HG02588 (cell line): ENCODE measurements at regions not wholly inside any gene's neighbourhood (a gene's known extent, or its start where the extent isn't known, plus 50 kb on each side); places are given as distances from the start of the nearest gene placed in this dataset.

Source experiments
- ATAC-seq: cut with Tn5 transposase; IDR thresholded peaks from one replicate; pipeline ENCODE4 v1.9.1; 2021; ENCODE audit warnings: mild to moderate bottlenecking, moderate library complexity; ENCODE audit not compliant: unreplicated experiment

GRCh38 chr6:54710456-54710855, 136.1 kb upstream of the FAM83B start:
- ATAC-seq, result no peak

DNA sequence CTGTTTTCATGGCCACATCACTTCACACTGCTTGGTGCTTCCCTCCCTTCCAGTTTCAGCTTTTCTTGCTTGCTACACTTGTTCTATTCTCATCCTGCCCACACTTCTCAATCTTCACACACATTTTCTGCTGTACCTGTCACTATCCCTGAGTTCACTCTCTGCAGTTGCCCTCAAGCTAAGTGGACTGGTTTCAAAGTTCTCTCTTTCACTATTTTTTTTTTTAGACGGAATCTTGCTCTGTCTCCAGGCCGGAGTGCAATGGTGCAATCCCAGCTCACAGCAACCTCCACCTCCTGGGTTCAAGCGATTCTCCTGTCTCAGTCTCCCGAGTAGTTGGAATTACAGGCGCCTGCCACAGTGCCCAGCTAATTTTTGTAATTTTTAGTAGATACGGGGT, 130.6 kb upstream of the FAM83B start:
- no peak for ATAC-seq

- ATAC-seq, result no peak
These were observed 129.7 kb upstream of the FAM83B start for GRCh38 chr6:54716877-54717276.

GRCh38 chr6:54717849-54718455, 128.6 kb upstream of the FAM83B start:
- ATAC-seq, result peak; percentile 80

DNA sequence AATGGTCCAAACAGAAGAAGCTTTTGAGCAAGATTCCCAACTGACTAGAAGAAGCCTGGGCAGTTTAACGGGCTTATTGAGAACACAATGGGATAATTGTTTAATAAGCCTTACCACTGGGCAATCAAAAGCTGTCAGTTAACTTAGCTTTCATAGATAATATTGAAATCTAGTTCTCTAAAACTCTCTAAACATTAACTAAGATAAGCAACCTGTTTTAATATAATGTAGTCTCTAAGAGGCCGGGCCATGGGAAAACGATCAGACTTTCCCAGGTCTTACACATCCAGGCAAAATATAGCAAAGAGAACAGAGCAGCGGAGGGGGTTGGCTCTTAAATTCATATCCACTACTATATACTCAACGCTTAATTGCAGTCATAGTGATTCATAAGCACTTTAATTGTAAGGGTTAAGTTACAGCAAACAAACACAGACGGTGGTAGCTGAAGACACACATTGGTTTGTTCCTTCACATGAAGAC, 128.0 kb upstream of the FAM83B start:
- no peak for ATAC-seq

GRCh38 chr6:54719131-54719530, 127.4 kb upstream of the FAM83B start:
- ATAC-seq, result no peak

GRCh38 chr6:54719633-54720032, 126.9 kb upstream of the FAM83B start:
- no peak for ATAC-seq

DNA sequence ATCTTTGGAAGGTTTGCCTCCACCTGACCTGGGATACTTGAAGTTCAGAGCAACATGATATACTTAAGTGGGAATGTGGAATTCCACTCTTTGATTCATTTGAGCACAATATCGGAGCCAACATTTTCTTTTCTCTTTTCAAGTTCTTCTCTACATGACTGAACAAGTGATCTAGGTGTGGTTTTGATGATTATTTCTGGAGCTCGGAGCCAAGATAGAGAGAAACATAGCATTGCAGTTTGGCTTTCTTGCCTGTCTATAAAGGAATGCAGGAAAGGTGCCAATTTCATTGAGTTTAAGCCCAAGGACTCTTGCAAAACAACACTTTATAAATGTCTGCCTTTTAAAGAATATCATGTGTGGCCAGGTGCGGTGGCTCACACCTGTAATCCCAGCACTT, 124.2 kb upstream of the FAM83B start:
- no peak for ATAC-seq

- ATAC-seq, result no peak
These were observed 116.9 kb upstream of the FAM83B start for GRCh38 chr6:54729716-54730115.

DNA sequence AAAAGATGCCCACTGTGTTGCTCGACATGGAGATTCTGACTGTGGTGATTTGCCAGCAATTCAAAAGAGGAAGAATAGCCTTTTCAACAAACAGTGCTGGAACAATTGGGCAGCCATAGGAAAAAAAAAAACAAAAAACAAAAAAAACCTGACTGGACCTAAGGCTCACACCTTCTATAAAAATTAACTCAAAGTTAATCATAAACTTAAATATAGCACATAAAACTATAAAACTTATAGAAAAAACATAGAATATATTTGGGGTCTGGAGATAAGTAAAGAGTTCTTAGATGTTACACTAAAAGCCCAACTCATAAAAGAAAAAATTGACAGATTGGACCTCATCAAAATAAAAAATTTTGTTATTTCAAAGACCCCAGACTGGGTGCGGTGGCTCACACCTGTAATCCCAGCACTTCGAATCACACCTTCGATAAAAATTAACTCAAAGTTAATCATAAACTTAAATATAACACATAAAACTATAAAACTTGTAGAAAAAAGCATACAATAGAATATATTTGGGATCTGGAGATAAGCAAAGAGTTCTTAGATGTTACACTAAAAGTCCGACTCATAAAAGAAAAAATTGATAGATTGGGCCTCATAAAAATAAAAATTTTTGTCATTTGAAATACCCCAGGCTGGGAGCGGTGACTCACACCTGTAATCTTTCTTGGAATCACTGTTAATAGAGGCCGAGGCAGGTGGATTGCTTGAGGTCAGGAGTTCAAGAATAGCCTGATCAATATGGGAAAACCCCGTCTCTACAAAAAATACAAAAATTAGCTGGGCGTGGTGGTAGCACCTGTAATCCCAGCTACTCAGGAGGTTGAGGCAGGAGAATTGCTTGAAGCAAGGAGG, 115.6 kb upstream of the FAM83B start:
- no peak for ATAC-seq

- ATAC-seq, result no peak
These were observed 109.3 kb upstream of the FAM83B start for GRCh38 chr6:54737247-54737646.

- ATAC-seq, result no peak
These were observed 98.6 kb upstream of the FAM83B start for GRCh38 chr6:54747955-54748354.

DNA sequence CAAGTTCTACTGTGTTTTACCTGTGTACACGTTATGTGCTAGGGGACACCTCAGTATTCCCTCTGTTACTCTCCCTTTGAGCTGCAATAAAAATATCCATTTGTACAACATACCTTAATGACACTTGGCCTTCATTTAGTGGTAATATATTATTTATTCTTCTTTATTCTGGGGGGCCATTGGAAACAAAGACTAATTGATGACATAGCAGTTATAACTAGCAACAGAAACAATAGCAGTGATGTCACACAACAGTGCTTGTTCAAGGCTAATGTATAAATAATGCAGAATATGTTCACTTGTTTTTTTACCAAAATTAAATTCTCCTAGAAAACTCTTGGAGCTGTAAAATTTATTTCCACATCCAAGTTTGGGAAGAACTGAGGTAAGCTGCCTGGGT, 92.2 kb upstream of the FAM83B start:
- ATAC-seq, result no peak

DNA sequence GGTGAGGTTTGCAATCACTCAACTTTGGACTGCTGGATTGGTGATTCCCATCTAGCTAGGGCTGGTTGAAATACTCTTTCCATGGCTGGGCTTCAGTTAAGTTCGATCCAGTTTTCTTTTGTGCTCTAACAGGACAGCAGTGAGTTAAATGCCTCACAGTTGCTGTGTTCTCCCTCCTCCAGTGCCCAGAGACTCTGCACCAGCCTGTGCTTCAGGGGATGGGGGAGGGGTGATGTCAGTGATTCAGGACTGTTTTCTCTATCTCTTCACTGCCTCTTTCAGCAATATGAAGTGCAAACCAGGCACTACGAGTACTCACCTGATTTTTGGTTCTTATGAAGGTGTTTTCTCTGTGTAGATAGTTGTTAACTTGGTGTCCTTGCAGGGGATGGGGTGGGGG, 88.2 kb upstream of the FAM83B start:
- no peak for ATAC-seq

GRCh38 chr6:54768494-54768893, 78.1 kb upstream of the FAM83B start:
- ATAC-seq, result no peak

GRCh38 chr6:54770328-54770727, 76.2 kb upstream of the FAM83B start:
- ATAC-seq, result no peak

DNA sequence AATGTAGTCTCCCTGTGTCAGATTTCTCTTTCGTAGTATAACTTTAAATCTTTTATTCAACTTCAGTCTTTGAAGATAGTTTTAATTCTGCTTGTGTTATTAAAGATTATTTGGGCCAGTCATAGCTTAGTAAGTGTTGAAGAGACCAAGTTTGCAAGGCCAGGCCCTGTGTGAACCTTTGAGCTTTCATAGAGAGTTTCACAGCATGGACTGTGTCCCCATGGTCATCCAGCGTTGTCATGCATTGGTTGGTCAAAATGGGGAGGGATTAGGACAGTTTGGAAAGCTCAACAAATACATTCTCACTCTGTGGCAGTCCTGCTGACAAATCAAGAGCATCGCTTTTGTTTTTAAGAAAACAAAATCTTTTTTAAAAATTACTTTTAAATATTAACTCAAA, 74.6 kb upstream of the FAM83B start:
- ATAC-seq, result no peak

- no peak for ATAC-seq
These were observed 74.0 kb upstream of the FAM83B start for GRCh38 chr6:54772610-54773009.

DNA sequence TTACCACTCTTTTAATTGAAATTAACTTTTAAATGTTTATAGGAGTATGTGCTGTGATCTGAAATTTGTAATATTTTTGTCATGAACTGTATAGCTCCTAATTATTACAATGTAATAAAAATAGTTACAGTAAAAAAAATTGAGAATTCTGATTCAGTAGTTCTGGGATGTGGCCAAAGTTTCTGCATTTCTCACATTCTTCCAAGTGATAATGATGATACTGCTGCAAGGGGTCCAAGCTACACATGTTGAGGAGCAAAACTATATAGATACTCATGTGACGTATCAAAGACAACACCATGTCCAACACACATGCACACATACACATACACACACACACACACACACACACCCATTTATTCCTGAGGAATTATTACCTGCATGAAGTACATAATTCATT, 71.0 kb upstream of the FAM83B start:
- no peak for ATAC-seq

DNA sequence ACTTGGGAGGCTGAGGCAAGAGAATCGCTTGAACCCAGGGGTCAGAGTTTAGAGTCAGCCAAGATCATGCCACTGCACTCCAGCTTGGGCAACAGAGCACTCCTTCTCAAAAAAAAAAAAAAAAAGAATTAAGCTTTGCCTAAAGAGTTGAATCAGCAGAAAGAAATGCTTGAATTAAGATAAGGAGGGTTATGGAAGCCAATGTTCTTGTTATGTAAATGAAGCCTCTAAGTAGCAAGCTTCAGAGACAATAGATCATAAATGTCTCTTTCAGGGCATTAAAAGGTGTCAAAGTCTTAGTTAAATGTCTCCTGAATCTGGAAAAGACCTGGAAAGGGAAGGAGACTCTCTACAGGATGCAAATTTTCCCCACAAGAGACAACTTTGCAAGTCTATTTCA, 69.7 kb upstream of the FAM83B start:
- no peak for ATAC-seq

DNA sequence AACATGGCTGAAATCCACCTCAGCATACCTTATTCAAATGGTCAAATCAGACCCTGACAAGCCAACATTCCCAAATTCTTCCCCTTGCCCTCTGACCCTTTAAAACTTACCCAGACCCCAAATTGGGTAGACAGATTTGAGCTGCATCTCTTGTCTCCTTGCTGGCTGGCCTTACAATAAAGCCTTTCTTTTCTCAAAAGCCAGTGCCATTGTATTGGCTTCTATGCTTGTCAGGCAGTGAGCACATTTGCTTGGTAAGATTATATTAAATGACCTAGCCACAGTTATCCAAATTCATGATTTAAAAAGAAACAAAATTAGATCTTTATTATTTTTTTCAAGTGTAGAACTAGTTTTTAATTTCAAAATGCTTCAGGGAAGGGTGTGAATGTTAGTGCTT, 67.8 kb upstream of the FAM83B start:
- no peak for ATAC-seq

- ATAC-seq, result no peak
These were observed 62.6 kb upstream of the FAM83B start for GRCh38 chr6:54784011-54784410.
